H1 (cell line): ENCODE measurements at regions not wholly inside any gene's neighbourhood (a gene's known extent, or its start where the extent isn't known, plus 50 kb on each side); places are given as distances from the start of the nearest gene placed in this dataset.

Source experiments
- CTCF ChIA-PET: fragments of 300-600 bp; sonication (Branson Sonifier 250); formaldehyde crosslinking; loops from one replicate; lab custom pipeline; 2021; ENCODE audit not compliant: partially characterized antibody; lab: Charles Lee
- POLR2A ChIA-PET: fragments of 300-600 bp; sonication (Branson Sonifier 250); formaldehyde crosslinking; loops from one replicate; lab custom pipeline; 2021; ENCODE audit warnings: inconsistent platforms; ENCODE audit not compliant: partially characterized antibody; lab: Charles Lee
- DNase-seq, 2 experiments: peaks; one replicate each; pipeline versions ENCODE4 v3.0.0 to v3.0.0-alpha.2; 2010 to 2022; ENCODE audit warnings: low spot score in 2 of 2, low read depth in 1 of 2, mixed read lengths in 1 of 2
- FAIRE-seq: peaks from 2 replicates; lab custom pipeline; 2011; peaks lifted over from hg19 to GRCh38; lab: Jason Lieb, UNC
- H2AFZ ChIP-seq: 2 replicates; pipeline ENCODE4 v1.8.1; 2012; ENCODE audit warnings: low read length, inconsistent platforms
- H2AK5ac ChIP-seq: 2 replicates; pipeline ENCODE4 v1.6.1; 2013; ENCODE audit warnings: low read depth, low read length
- H2BK120ac ChIP-seq: replicated peaks from 2 replicates; pipeline ENCODE3; 2013; ENCODE audit warnings: low read depth, low read length, inconsistent platforms
- H2BK12ac ChIP-seq: 2 replicates; pipeline ENCODE4 v1.6.1; 2013; ENCODE audit warnings: low read depth, low read length
- H2BK15ac ChIP-seq: 2 replicates; pipeline ENCODE4 v1.6.1; 2013; ENCODE audit warnings: low read length
- H2BK20ac ChIP-seq: 2 replicates; pipeline ENCODE4 v1.6.1; 2013; ENCODE audit warnings: low read length
- H2BK5ac ChIP-seq: 2 replicates; pipeline ENCODE4 v1.6.1; 2013; ENCODE audit warnings: low read depth, low read length
- H3K14ac ChIP-seq: 2 replicates; pipeline ENCODE4 v1.6.1; 2013; ENCODE audit warnings: inconsistent platforms; ENCODE audit not compliant: insufficient read length
- H3K18ac ChIP-seq: 2 replicates; pipeline ENCODE4 v1.6.1; 2013; ENCODE audit warnings: low read length; ENCODE audit errors: extremely low read depth
- H3K23ac ChIP-seq: 2 replicates; pipeline ENCODE4 v1.6.1; 2013; ENCODE audit warnings: inconsistent platforms; ENCODE audit not compliant: insufficient read length
- H3K23me2 ChIP-seq: 2 replicates; pipeline ENCODE4 v1.6.1; 2013; ENCODE audit warnings: low read depth, low read length
- H3K27ac ChIP-seq: 2 replicates; pipeline ENCODE4 v1.6.1; 2011; ENCODE audit warnings: low read depth, low read length, inconsistent platforms
- H3K27me3 ChIP-seq, 4 experiments: replicated peaks in 1 of 4; 1 replicate in 1 of 4; 2 replicates in 3 of 4; pipeline versions ENCODE4 v1.6.1 to v1.8.1; 2011 to 2013; ENCODE audit warnings: low read length in 3 of 4, mild to moderate bottlenecking in 3 of 4, inconsistent platforms in 2 of 4, mixed read lengths in 2 of 4, moderate library complexity in 1 of 4; ENCODE audit not compliant: control insufficient read depth in 3 of 4, insufficient read depth in 3 of 4; ENCODE audit errors: extremely low read depth in 1 of 4
- H3K36me3 ChIP-seq, 4 experiments: 2 replicates each; pipeline versions ENCODE4 v1.6.1 to v1.8.1; 2011 to 2013; ENCODE audit warnings: mild to moderate bottlenecking in 4 of 4, low read length in 3 of 4, moderate library complexity in 2 of 4, control low read depth in 1 of 4, inconsistent platforms in 1 of 4; ENCODE audit not compliant: insufficient read depth in 4 of 4, control insufficient read depth in 2 of 4
- H3K4ac ChIP-seq: replicated peaks from 2 replicates; pipeline ENCODE3; 2013; ENCODE audit warnings: low read length, low read depth, mixed read lengths, inconsistent platforms; ENCODE audit not compliant: insufficient read length
- H3K4me1 ChIP-seq, 4 experiments: replicated peaks in 1 of 4; 1 replicate in 1 of 4; 2 replicates in 3 of 4; pipeline versions ENCODE4 v1.6.1 to v1.8.1; 2011 to 2013; ENCODE audit warnings: low read length in 3 of 4, inconsistent platforms in 2 of 4, mixed read lengths in 1 of 4; ENCODE audit not compliant: insufficient read depth in 4 of 4, control insufficient read depth in 3 of 4
- H3K4me2 ChIP-seq, 2 experiments: 2 replicates each; pipeline versions ENCODE4 v1.6.1 to v1.8.1; 2011 to 2013; ENCODE audit warnings: low read depth in 2 of 2, low read length in 2 of 2, control low read depth in 1 of 2, inconsistent platforms in 1 of 2, mild to moderate bottlenecking in 1 of 2; ENCODE audit not compliant: insufficient read depth in 1 of 2
- H3K4me3 ChIP-seq, 4 experiments: fragments of 200-600, 300-600 bp in 1 of 4; sonication (generic), shearing (Covaris generic), sonication (Bioruptor Twin) in 1 of 4; 2 replicates each; pipeline versions ENCODE4 v1.5.1 to v1.8.1; 2011 to 2016; ENCODE audit warnings: low read length in 4 of 4, low read depth in 3 of 4, control low read depth in 2 of 4, inconsistent platforms in 2 of 4, mild to moderate bottlenecking in 2 of 4, mixed read lengths in 1 of 4, moderate library complexity in 1 of 4; ENCODE audit not compliant: insufficient read depth in 2 of 4; ENCODE audit errors: extremely low read depth in 1 of 4
- H3K56ac ChIP-seq: replicated peaks from 2 replicates; pipeline ENCODE3; 2013; ENCODE audit warnings: low read depth, mild to moderate bottlenecking, mixed read lengths, low read length, inconsistent platforms; ENCODE audit not compliant: insufficient read length
- H3K79me1 ChIP-seq: 2 replicates; pipeline ENCODE4 v1.6.1; 2013; ENCODE audit warnings: low read depth, low read length, control low read depth
- H3K79me2 ChIP-seq, 2 experiments: 2 replicates each; pipeline versions ENCODE4 v1.6.1 to v1.8.1; 2012 to 2013; ENCODE audit warnings: low read length in 2 of 2, mild to moderate bottlenecking in 2 of 2, inconsistent platforms in 1 of 2; ENCODE audit not compliant: insufficient read depth in 2 of 2, control insufficient read depth in 1 of 2
- H3K9ac ChIP-seq, 4 experiments: replicated peaks in 1 of 4; 1 replicate in 1 of 4; 2 replicates in 3 of 4; pipeline versions ENCODE4 v1.6.1 to v1.8.1; 2011 to 2013; ENCODE audit warnings: low read depth in 3 of 4, low read length in 3 of 4, control low read depth in 2 of 4, mild to moderate bottlenecking in 2 of 4, moderate library complexity in 2 of 4, inconsistent platforms in 1 of 4; ENCODE audit errors: extremely low read depth in 1 of 4
- H3K9me3 ChIP-seq, 2 experiments: 2 replicates each; pipeline versions ENCODE4 v1.6.1 to v1.8.1; 2012 to 2013; ENCODE audit warnings: mild to moderate bottlenecking in 2 of 2, moderate library complexity in 2 of 2, control low read depth in 1 of 2, inconsistent platforms in 1 of 2, low read depth in 1 of 2, low read length in 1 of 2, mixed read lengths in 1 of 2; ENCODE audit not compliant: insufficient read depth in 2 of 2
- H4K20me1 ChIP-seq, 2 experiments: replicated peaks in 1 of 2; 2 replicates each; pipeline versions ENCODE3 to v1.8.1; 2011 to 2013; ENCODE audit warnings: inconsistent platforms in 2 of 2, low read length in 2 of 2, mild to moderate bottlenecking in 1 of 2; ENCODE audit not compliant: insufficient read depth in 2 of 2, control insufficient read depth in 1 of 2
- H4K5ac ChIP-seq: 2 replicates; pipeline ENCODE4 v1.6.1; 2013; ENCODE audit warnings: low read length, low read depth, mixed read lengths, inconsistent platforms; ENCODE audit not compliant: insufficient read length
- H4K8ac ChIP-seq: 2 replicates; pipeline ENCODE4 v1.8.0; 2013; ENCODE audit warnings: mild to moderate bottlenecking, moderate library complexity, low read length, inconsistent platforms; ENCODE audit not compliant: insufficient read depth; ENCODE audit errors: extremely low read depth
- H4K91ac ChIP-seq: replicated peaks from 2 replicates; pipeline ENCODE3; 2013; ENCODE audit warnings: low read length, mixed read lengths, inconsistent platforms; ENCODE audit not compliant: insufficient read length
- GTF2F1 ChIP-seq: IDR thresholded peaks from 2 replicates; pipeline ENCODE4 v1.6.1; 2012; ENCODE audit warnings: low read depth, low read length, improper control_type of control experiment, borderline replicate concordance
- KDM4A ChIP-seq: IDR thresholded peaks from one replicate; pipeline ENCODE4 v1.7.1; 2012; ENCODE audit warnings: low read depth, mild to moderate bottlenecking, moderate library complexity, low read length, inconsistent platforms; ENCODE audit not compliant: severe bottlenecking
- NANOG ChIP-seq: IDR thresholded peaks from 2 replicates; pipeline ENCODE4 v1.6.1; 2011; ENCODE audit warnings: low read length, low read depth, mild to moderate bottlenecking, inconsistent platforms; ENCODE audit not compliant: insufficient read depth, poor library complexity, severe bottlenecking
- NRF1 ChIP-seq: IDR thresholded peaks from 2 replicates; pipeline ENCODE4 v1.6.1; 2011; ENCODE audit warnings: mild to moderate bottlenecking, low read depth, low read length, improper control_type of control experiment
- POLR2A ChIP-seq, 2 experiments: IDR thresholded peaks; 1 replicate in 1 of 2; 2 replicates in 1 of 2; pipeline ENCODE4 v1.6.1; 2011; ENCODE audit warnings: low read depth in 2 of 2, low read length in 2 of 2, mild to moderate bottlenecking in 2 of 2; ENCODE audit errors: control extremely low read depth in 1 of 2
- SAP30 ChIP-seq: fragments of 300-600 bp; sonication (generic); IDR thresholded peaks from 2 replicates; pipeline ENCODE4 v1.7.1; 2012; ENCODE audit warnings: low read length, moderate library complexity, mild to moderate bottlenecking, inconsistent platforms; ENCODE audit not compliant: insufficient read depth, insufficient replicate concordance
- SP1 ChIP-seq: IDR thresholded peaks from 2 replicates; pipeline ENCODE4 v1.6.1; 2011; ENCODE audit warnings: low read depth, low read length
- TBP ChIP-seq: IDR thresholded peaks from 2 replicates; pipeline ENCODE4 v1.6.1; 2011; ENCODE audit warnings: low read depth, low read length, improper control_type of control experiment
- ZNF274 ChIP-seq: IDR thresholded peaks from 2 replicates; pipeline ENCODE4 v1.7.0; 2012; ENCODE audit warnings: low read length, borderline replicate concordance; ENCODE audit errors: extremely low read depth
- WGBS, 2 experiments: shearing (Covaris generic) in 1 of 2; methylation state at CpG; one replicate each; pipeline versions ENCODE4 v1.1.6 to v1.1.7; 2013 to 2015; ENCODE audit warnings: low lambda C conversion rate in 2 of 2, mixed read lengths in 2 of 2, inconsistent platforms in 1 of 2, low coverage in 1 of 2, missing lambda C conversion rate in 1 of 2; ENCODE audit not compliant: insufficient replicate concordance in 2 of 2, insufficient coverage in 1 of 2, insufficient read length in 1 of 2; ENCODE audit errors: extremely low coverage in 1 of 2, missing lambda C conversion rate in 1 of 2; 5-methylcytosine and 5-hydroxymethylcytosine counted together
- TF ChIP-seq, protein P1 (sequence below): IDR thresholded peaks from 2 replicates; pipeline ENCODE4 v1.6.1; 2011; ENCODE audit warnings: low read depth, mild to moderate bottlenecking, low read length; ENCODE audit not compliant: insufficient read depth

DNA sequence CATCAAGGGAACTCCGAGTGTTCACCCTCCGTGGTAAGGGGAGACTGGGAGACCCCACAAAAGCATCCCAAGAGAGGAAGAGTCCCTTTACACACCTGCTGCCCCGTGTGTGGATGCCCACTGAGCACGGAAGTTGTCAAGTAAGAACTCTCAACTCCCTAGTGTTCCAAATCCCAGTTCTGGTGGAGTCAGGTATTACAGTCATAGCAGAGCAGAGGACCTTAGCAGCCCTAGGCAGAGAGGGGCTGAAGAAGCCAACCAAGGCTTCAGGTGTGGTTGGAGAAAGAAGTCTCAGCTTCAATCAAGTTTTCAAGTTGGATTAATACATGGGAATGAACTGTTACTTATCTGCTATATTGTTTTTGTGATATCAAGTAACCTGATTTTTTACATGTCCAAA is 512.5 kb downstream of the RNF144A start:
- H3K27me3 ChIP-seq: peaks cover 0 to 2% (median 0%) of the 10 kb centered on the region in 4 experiments; a peak in 1 of 7 replicates
- FAIRE-seq (no peak), DNase-seq (no peak)
- no peak overlapping the region for H3K9ac ChIP-seq
- H3K9me3 ChIP-seq: peaks cover 10 to 13% of the 10 kb centered on the region in 2 experiments; a peak in 3 of 4 replicates
- H4K20me1 ChIP-seq: no peaks in the 10 kb centered on the region
- no peak overlapping the region for H3K56ac ChIP-seq
- peak overlapping the region; percentile 100; the same call in 1 of the 2 replicates for H2BK5ac ChIP-seq
- WGBS, 2 experiments: 91% methylated on average over 4 of the region's 4 CpGs; no CpG with 5 or more reads in 1 of the 2 experiments
- ChIA-PET POLR2A (no interaction called here), CTCF (interaction anchor here (0.6 to 2.1 kb wide), 4 partner anchors 14 to 1064 kb away, joined by 3 to 5 read pairs (median 4); no protein-coding TSS in a partner anchor)
- peaks cover 8 to 20% (median 9%) of the 10 kb centered on the region in 4 experiments for H3K4me1 ChIP-seq
- peak overlapping the region in 1 of 2 experiments; percentile 74; a peak in 1 of 4 replicates for H3K4me2 ChIP-seq
- TF ChIP-seq GTF2F1: no peak
- no peak for TF ChIP-seq NANOG
- TF ChIP-seq KDM4A: no peak
- no peak for TF ChIP-seq NRF1
- TF ChIP-seq TBP: no peak
- TF ChIP-seq SAP30: no peak
- TF ChIP-seq, protein P1, sequence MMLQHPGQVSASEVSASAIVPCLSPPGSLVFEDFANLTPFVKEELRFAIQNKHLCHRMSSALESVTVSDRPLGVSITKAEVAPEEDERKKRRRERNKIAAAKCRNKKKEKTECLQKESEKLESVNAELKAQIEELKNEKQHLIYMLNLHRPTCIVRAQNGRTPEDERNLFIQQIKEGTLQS: no peak
- no peak for TF ChIP-seq SP1
- no peak for TF ChIP-seq ZNF274
- no peak for TF ChIP-seq POLR2A (IDR thresholded peaks at IDR 0.05; ENCODE audit: control extremely low read depth in 1 of 2, low read depth in 2 of 2, low read length in 2 of 2)
- H3K23me2 ChIP-seq: peaks cover 4% of the 10 kb centered on the region; the same call in 1 of the 2 replicates
- peak overlapping the region; percentile 71 for H3K4ac ChIP-seq
- no peak overlapping the region for H3K14ac ChIP-seq
- H4K8ac ChIP-seq: no peak overlapping the region
- peak overlapping the region; percentile 85 for H2BK120ac ChIP-seq
- 0 out of 2 replicates have a peak overlapping the region, but pooled peaks have one; percentile 96 for H2AK5ac ChIP-seq
- H3K4me3 ChIP-seq: no peak overlapping the region
- peak overlapping the region; percentile 1; the same call in 1 of the 2 replicates for H2BK12ac ChIP-seq
- H3K79me2 ChIP-seq: no peaks in the 10 kb centered on the region
- H3K23ac ChIP-seq: no peak overlapping the region
- peak overlapping the region; percentile 99; the same call in 1 of the 2 replicates for H2BK20ac ChIP-seq
- H3K18ac ChIP-seq: peak overlapping the region; percentile 26; the same call in 1 of the 2 replicates
- H4K91ac ChIP-seq: peak overlapping the region; percentile 85
- no peaks in the 10 kb centered on the region for H3K79me1 ChIP-seq
- H4K5ac ChIP-seq: no peak overlapping the region
- H2BK15ac ChIP-seq: no peak overlapping the region
- no peak overlapping the region for H3K27ac ChIP-seq
- no peaks in the 10 kb centered on the region for H3K36me3 ChIP-seq
- no peak overlapping the region for H2AFZ ChIP-seq
